ENCODE measurements at regions not wholly inside any gene's neighbourhood (a gene's known extent, or its start where the extent isn't known, plus 50 kb on each side); places are given as distances from the start of the nearest gene placed in this dataset.
A peak's percentile ranks its signal among the peaks of the same experiment; 100 is the strongest.

GRCh38 chr9:118215549-118215948 is 511.3 kb downstream of the TLR4 start:
- Histone ChIP-seq H2AFZ (ENCODE audit: low read depth, low read length) (no peak overlapping the region), H3K79me2 (replicated peaks; ENCODE audit: insufficient read depth, low read length) (no peaks in the 10 kb centered on the region), H3K9me2 (ENCODE audit: insufficient read depth, low read length) (no peaks in the 10 kb centered on the region), H3K4me2 (ENCODE audit: low read length) (no peak overlapping the region), H3K4me3 (ENCODE audit: low read length) (no peak overlapping the region), H3K9me3 (ENCODE audit: low read length) (no peaks in the 10 kb centered on the region), H3K9ac (ENCODE audit: low read length) (no peak overlapping the region), H3K36me3 (ENCODE audit: insufficient read depth, low read length) (no peaks in the 10 kb centered on the region), H3K27me3 (ENCODE audit: insufficient read depth, low read depth, low read length) (no peaks in the 10 kb centered on the region), H3K27ac (ENCODE audit: low read length) (no peak overlapping the region), H3F3A (ENCODE audit: insufficient read depth, low read length, poor library complexity, severe bottlenecking) (no peaks in the 10 kb centered on the region), H4K20me1 (ENCODE audit: insufficient read depth) (no peaks in the 10 kb centered on the region)
- no peak for TF ChIP-seq MXI1 (conservative IDR thresholded peaks at IDR 0.05; ENCODE audit: poor library complexity, severe bottlenecking)
- no peak for TF ChIP-seq SMC3 (conservative IDR thresholded peaks at IDR 0.05; ENCODE audit: poor library complexity)
- no peak for TF ChIP-seq EZH2 (IDR thresholded peaks at IDR 0.05; ENCODE audit: borderline replicate concordance, insufficient read depth, low read length, poor library complexity, severe bottlenecking)
- no peak for TF ChIP-seq REST (IDR thresholded peaks at IDR 0.05; ENCODE audit: borderline replicate concordance)
- no peak for TF ChIP-seq TAF1 (IDR thresholded peaks at IDR 0.05; ENCODE audit: low read depth)
- no peak for TF ChIP-seq EP300 (conservative IDR thresholded peaks at IDR 0.05; ENCODE audit: poor library complexity, severe bottlenecking)
- no peak for TF ChIP-seq CTCF (IDR thresholded peaks at IDR 0.05; ENCODE audit: poor library complexity, severe bottlenecking)
- TF ChIP-seq RAD21 (conservative IDR thresholded peaks at IDR 0.05) = no peak
- TF ChIP-seq POLR2AphosphoS5 (IDR thresholded peaks at IDR 0.05) = no peak

GRCh38 chr9:118222375-118222774 is 518.2 kb downstream of the TLR4 start:
- Histone ChIP-seq H3K27ac (ENCODE audit: low read length) (no peak overlapping the region), H3K79me2 (replicated peaks; ENCODE audit: insufficient read depth, low read length) (no peaks in the 10 kb centered on the region), H3K9ac (ENCODE audit: low read length) (no peak overlapping the region), H3K9me2 (ENCODE audit: insufficient read depth, low read length) (no peaks in the 10 kb centered on the region), H3K36me3 (ENCODE audit: insufficient read depth, low read length) (no peaks in the 10 kb centered on the region), H3K27me3 (ENCODE audit: insufficient read depth, low read depth, low read length) (no peaks in the 10 kb centered on the region), H3K9me3 (ENCODE audit: low read length) (no peaks in the 10 kb centered on the region), H3F3A (ENCODE audit: insufficient read depth, low read length, poor library complexity, severe bottlenecking) (no peaks in the 10 kb centered on the region), H2AFZ (ENCODE audit: low read depth, low read length) (no peak overlapping the region), H3K4me2 (ENCODE audit: low read length) (no peak overlapping the region), H4K20me1 (ENCODE audit: insufficient read depth) (no peaks in the 10 kb centered on the region), H3K4me3 (ENCODE audit: low read length) (no peak overlapping the region)
- TF ChIP-seq TAF1 (IDR thresholded peaks at IDR 0.05; ENCODE audit: low read depth) = no peak
- peak; percentile 20 for TF ChIP-seq CTCF (IDR thresholded peaks at IDR 0.05; ENCODE audit: poor library complexity, severe bottlenecking)

Data from neural cell (in vitro differentiated cells).